ENCODE measurements at regions not wholly inside any gene's neighbourhood (a gene's known extent, or its start where the extent isn't known, plus 50 kb on each side); places are given as distances from the start of the nearest gene placed in this dataset.

DNA sequence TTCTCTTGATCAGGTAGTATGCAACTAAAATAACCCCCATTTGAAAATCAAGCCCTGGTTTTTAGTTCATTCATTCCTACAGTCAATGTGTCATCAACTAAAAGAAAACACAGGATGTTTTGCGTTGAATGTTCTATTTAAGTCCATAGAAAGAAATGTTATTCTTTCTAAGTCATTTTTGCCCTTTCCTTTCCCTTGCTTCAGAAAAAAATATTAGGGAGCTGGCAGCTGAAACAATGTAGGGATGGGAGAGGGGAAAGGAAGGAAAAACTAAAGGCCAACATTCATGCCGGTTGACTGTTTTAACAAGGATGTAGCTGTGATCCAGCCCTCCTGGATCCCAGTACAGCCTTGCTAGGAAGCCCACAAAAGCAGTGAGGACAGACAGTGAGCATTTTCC, 155.1 kb downstream of the BTG1 start:
- FAIRE-seq (no peak), DNase-seq (ENCODE audit: low read depth) (no peak)
- H3K36me3 ChIP-seq (ENCODE audit: control insufficient read depth, insufficient read depth, low read length): no peaks in the 10 kb centered on the region
- no peaks in the 10 kb centered on the region for H3K27me3 ChIP-seq (ENCODE audit: control insufficient read depth, insufficient read depth, low read length)
- TF ChIP-seq, protein P1, sequence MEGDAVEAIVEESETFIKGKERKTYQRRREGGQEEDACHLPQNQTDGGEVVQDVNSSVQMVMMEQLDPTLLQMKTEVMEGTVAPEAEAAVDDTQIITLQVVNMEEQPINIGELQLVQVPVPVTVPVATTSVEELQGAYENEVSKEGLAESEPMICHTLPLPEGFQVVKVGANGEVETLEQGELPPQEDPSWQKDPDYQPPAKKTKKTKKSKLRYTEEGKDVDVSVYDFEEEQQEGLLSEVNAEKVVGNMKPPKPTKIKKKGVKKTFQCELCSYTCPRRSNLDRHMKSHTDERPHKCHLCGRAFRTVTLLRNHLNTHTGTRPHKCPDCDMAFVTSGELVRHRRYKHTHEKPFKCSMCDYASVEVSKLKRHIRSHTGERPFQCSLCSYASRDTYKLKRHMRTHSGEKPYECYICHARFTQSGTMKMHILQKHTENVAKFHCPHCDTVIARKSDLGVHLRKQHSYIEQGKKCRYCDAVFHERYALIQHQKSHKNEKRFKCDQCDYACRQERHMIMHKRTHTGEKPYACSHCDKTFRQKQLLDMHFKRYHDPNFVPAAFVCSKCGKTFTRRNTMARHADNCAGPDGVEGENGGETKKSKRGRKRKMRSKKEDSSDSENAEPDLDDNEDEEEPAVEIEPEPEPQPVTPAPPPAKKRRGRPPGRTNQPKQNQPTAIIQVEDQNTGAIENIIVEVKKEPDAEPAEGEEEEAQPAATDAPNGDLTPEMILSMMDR (IDR thresholded peaks at IDR 0.05; ENCODE audit: insufficient read depth, low read length, severe bottlenecking): no peak
- no peak overlapping the region for H3K4me3 ChIP-seq (ENCODE audit: low read depth, low read length)

- no peak overlapping the region for H3K4me3 ChIP-seq (ENCODE audit: low read depth, low read length)
- no peak for FAIRE-seq
- TF ChIP-seq, protein P1 (IDR thresholded peaks at IDR 0.05; ENCODE audit: insufficient read depth, low read length, severe bottlenecking): no peak
- no peak for DNase-seq (ENCODE audit: low read depth)
- H3K36me3 ChIP-seq (ENCODE audit: control insufficient read depth, insufficient read depth, low read length): no peaks in the 10 kb centered on the region
- H3K27me3 ChIP-seq (ENCODE audit: control insufficient read depth, insufficient read depth, low read length): no peaks in the 10 kb centered on the region
Measured at GRCh38 chr12:91989143-91989542, 156.5 kb downstream of the BTG1 start.

- H3K27me3 ChIP-seq (ENCODE audit: control insufficient read depth, insufficient read depth, low read length): no peaks in the 10 kb centered on the region
- DNase-seq (ENCODE audit: low read depth) (no peak), FAIRE-seq (no peak)
- TF ChIP-seq, protein P1 (IDR thresholded peaks at IDR 0.05; ENCODE audit: insufficient read depth, low read length, severe bottlenecking): no peak
- no peaks in the 10 kb centered on the region for H3K36me3 ChIP-seq (ENCODE audit: control insufficient read depth, insufficient read depth, low read length)
- no peak overlapping the region for H3K4me3 ChIP-seq (ENCODE audit: low read depth, low read length)
Measured at GRCh38 chr12:91988086-91988923, 157.3 kb downstream of the BTG1 start.

GRCh38 chr12:91986084-91986483, 159.6 kb downstream of the BTG1 start:
- TF ChIP-seq, protein P1 (IDR thresholded peaks at IDR 0.05; ENCODE audit: insufficient read depth, low read length, severe bottlenecking): no peak
- Histone ChIP-seq H3K4me3 (ENCODE audit: low read depth, low read length) (no peak overlapping the region), H3K36me3 (ENCODE audit: control insufficient read depth, insufficient read depth, low read length) (no peaks in the 10 kb centered on the region), H3K27me3 (ENCODE audit: control insufficient read depth, insufficient read depth, low read length) (no peaks in the 10 kb centered on the region)
- peak; percentile 14 for DNase-seq (ENCODE audit: low read depth)
- FAIRE-seq: no peak

- TF ChIP-seq, protein P1 (IDR thresholded peaks at IDR 0.05; ENCODE audit: insufficient read depth, low read length, severe bottlenecking): no peak
- no peak for FAIRE-seq
- Histone ChIP-seq H3K27me3 (ENCODE audit: control insufficient read depth, insufficient read depth, low read length) (no peaks in the 10 kb centered on the region), H3K4me3 (ENCODE audit: low read depth, low read length) (no peak overlapping the region), H3K36me3 (ENCODE audit: control insufficient read depth, insufficient read depth, low read length) (no peaks in the 10 kb centered on the region)
- no peak for DNase-seq (ENCODE audit: low read depth)
Measured at GRCh38 chr12:91985002-91985787, 160.5 kb downstream of the BTG1 start.

All from bronchial epithelial cell (primary cell).